HepG2 (cell line): ENCODE measurements at regions not wholly inside any gene's neighbourhood (a gene's known extent, or its start where the extent isn't known, plus 50 kb on each side); places are given as distances from the start of the nearest gene placed in this dataset.

ENCODE experiments used
- ATAC-seq: fragments of 200-7000 bp; cut with Tn5 transposase; 3 replicates; pipeline ENCODE4 v1.9.1; 2020; ENCODE audit warnings: mild to moderate bottlenecking, moderate library complexity
- BruUV-seq: library from RNA; stranded (reverse); fragments of 400-500 nt; replicated peaks from 2 replicates; lab custom pipeline; 2021; lab: Mats Ljungman, UMichigan
- CTCF ChIA-PET: fragments of 300-600 bp; formaldehyde crosslinking; extraction: SDS; loops from one replicate; lab custom pipeline; 2021; ENCODE audit warnings: low total read pairs, inconsistent platforms, low intra/inter-chr PET ratio; lab: Yijun Ruan, JAX
- POLR2A ChIA-PET: fragments of 350-600 bp; sonication (Branson Sonifier 250); formaldehyde crosslinking; loops from one replicate; lab custom pipeline; 2020; ENCODE audit warnings: antibody characterized with exemption, inconsistent platforms; lab: Yijun Ruan, JAX
- DNase-seq: peaks from one replicate; pipeline ENCODE4 v3.0.0-alpha.2; 2015; ENCODE audit warnings: low spot score
- FAIRE-seq: peaks from 3 replicates; lab custom pipeline; 2011; peaks lifted over from hg19 to GRCh38; lab: Jason Lieb, UNC
- H2AFZ ChIP-seq: one replicate; pipeline ENCODE4 v1.6.1; 2011; ENCODE audit warnings: low read length, inconsistent platforms
- H3K27ac ChIP-seq: fragments of 300-600 bp; 3 replicates; pipeline ENCODE4 v1.8.0; 2011; ENCODE audit warnings: mixed run types, mild to moderate bottlenecking, mixed read lengths, low read length, inconsistent platforms; ENCODE audit not compliant: insufficient read depth; ENCODE audit errors: extremely low read length
- H3K27me3 ChIP-seq, 2 experiments: fragments of 200-600 bp in 1 of 2; 2 replicates in 1 of 2; 3 replicates in 1 of 2; pipeline versions ENCODE4 v1.6.0 to v1.8.0; 2011; ENCODE audit warnings: low read length in 2 of 2, mild to moderate bottlenecking in 2 of 2, moderate library complexity in 2 of 2, inconsistent platforms in 1 of 2; ENCODE audit not compliant: insufficient read depth in 2 of 2, control insufficient read depth in 1 of 2
- H3K36me3 ChIP-seq, 2 experiments: fragments of 200-600 bp in 1 of 2; replicated peaks in 1 of 2; 2 replicates in 1 of 2; 3 replicates in 1 of 2; pipeline versions ENCODE4 v1.5.1 to v1.8.0; 2011; ENCODE audit warnings: low read length in 2 of 2, inconsistent platforms in 1 of 2; ENCODE audit not compliant: insufficient read depth in 2 of 2, control insufficient read depth in 1 of 2
- H3K4me1 ChIP-seq: 2 replicates; pipeline ENCODE4 v1.5.1; 2012; ENCODE audit warnings: low read length, inconsistent platforms; ENCODE audit not compliant: insufficient read depth
- H3K4me2 ChIP-seq: 2 replicates; pipeline ENCODE4 v1.6.0; 2011; ENCODE audit warnings: low read depth, low read length, inconsistent platforms
- H3K4me3 ChIP-seq, 3 experiments: fragments of 200-600 bp in 1 of 3; sonication (generic), shearing (Covaris generic) in 1 of 3; replicated peaks in 1 of 3; 2 replicates each; pipeline ENCODE4 v1.5.1; 2011 to 2016; ENCODE audit warnings: low read length in 3 of 3, inconsistent platforms in 2 of 3, low read depth in 2 of 3, mild to moderate bottlenecking in 2 of 3, control low read depth in 1 of 3, mixed read lengths in 1 of 3; ENCODE audit not compliant: insufficient read depth in 1 of 3
- H3K79me2 ChIP-seq: one replicate; pipeline ENCODE4 v1.6.1; 2011; ENCODE audit warnings: low read length, inconsistent platforms; ENCODE audit not compliant: insufficient read depth
- H3K9ac ChIP-seq: 2 replicates; pipeline ENCODE4 v1.6.0; 2011; ENCODE audit warnings: mild to moderate bottlenecking, low read depth, low read length, inconsistent platforms; ENCODE audit not compliant: insufficient read depth
- H3K9me3 ChIP-seq: 2 replicates; pipeline ENCODE4 v1.5.1; 2012; ENCODE audit warnings: mild to moderate bottlenecking, low read length
- H4K20me1 ChIP-seq: 2 replicates; pipeline ENCODE4 v1.6.0; 2011; ENCODE audit warnings: inconsistent platforms, mild to moderate bottlenecking, low read length, moderate library complexity; ENCODE audit not compliant: insufficient read depth
- GPN1 ChIP-seq: sonication (generic); formaldehyde crosslinking; IDR thresholded peaks from 2 replicates; pipeline ENCODE4 v1.5.1; 2020; ENCODE audit warnings: missing genetic modification reagents, borderline replicate concordance
- GZF1 ChIP-seq: sonication (generic); formaldehyde crosslinking; IDR thresholded peaks from 2 replicates; pipeline ENCODE4 v1.5.1; 2020; ENCODE audit warnings: mild to moderate bottlenecking, missing genetic modification reagents
- HBP1 ChIP-seq: IDR thresholded peaks from 2 replicates; pipeline ENCODE4 v1.6.1; 2016; ENCODE audit warnings: low read depth, control low read depth
- HOXD1 ChIP-seq: sonication (generic); formaldehyde crosslinking; IDR thresholded peaks from 2 replicates; pipeline ENCODE4 v1.5.0; 2020; ENCODE audit warnings: missing genetic modification reagents
- MLLT10 ChIP-seq: sonication (generic); formaldehyde crosslinking; IDR thresholded peaks from 2 replicates; pipeline ENCODE4 v1.4.0; 2020; ENCODE audit warnings: missing genetic modification reagents
- PAXIP1 ChIP-seq: sonication (generic); formaldehyde crosslinking; conservative IDR thresholded peaks from 2 replicates; pipeline ENCODE4 v1.4.0; 2020; ENCODE audit warnings: mild to moderate bottlenecking, missing genetic modification reagents, moderate library complexity
- PCBP1 ChIP-seq: fragments of 200-400 bp; formaldehyde crosslinking; IDR thresholded peaks from 2 replicates; pipeline ENCODE4 v1.6.1; 2017; ENCODE audit warnings: mild to moderate bottlenecking, low read depth, low read length, borderline replicate concordance
- SETDB1 ChIP-seq: sonication (generic); formaldehyde crosslinking; IDR thresholded peaks from 2 replicates; pipeline ENCODE4 v1.5.1; 2020; ENCODE audit warnings: missing genetic modification reagents, mild to moderate bottlenecking, borderline replicate concordance
- SIN3A ChIP-seq: IDR thresholded peaks from 2 replicates; pipeline ENCODE4 v1.6.1; 2011; ENCODE audit warnings: low read depth, mild to moderate bottlenecking, control low read depth, low read length, borderline replicate concordance
- ZBTB34 ChIP-seq: sonication (generic); formaldehyde crosslinking; IDR thresholded peaks from 2 replicates; pipeline ENCODE4 v1.8.0; 2022; ENCODE audit warnings: mild to moderate bottlenecking, missing genetic modification reagents
- ZFP1 ChIP-seq: IDR thresholded peaks from 2 replicates; pipeline ENCODE4 v1.6.1; 2016
- ZKSCAN5 ChIP-seq: sonication (generic); formaldehyde crosslinking; IDR thresholded peaks from 2 replicates; pipeline ENCODE4 v1.5.1; 2020; ENCODE audit warnings: mild to moderate bottlenecking, missing genetic modification reagents
- ZNF30 ChIP-seq: sonication (generic); formaldehyde crosslinking; IDR thresholded peaks from 2 replicates; pipeline ENCODE4 v1.5.0; 2020; ENCODE audit warnings: mild to moderate bottlenecking, missing genetic modification reagents
- ZNF33A ChIP-seq: sonication (generic); formaldehyde crosslinking; IDR thresholded peaks from 2 replicates; pipeline ENCODE4 v1.5.1; 2020; ENCODE audit warnings: missing genetic modification reagents, mild to moderate bottlenecking, moderate library complexity, borderline replicate concordance
- ZNF468 ChIP-seq: sonication (generic); formaldehyde crosslinking; IDR thresholded peaks from 2 replicates; pipeline ENCODE4 v1.8.0; 2022; ENCODE audit warnings: mild to moderate bottlenecking, moderate library complexity, missing genetic modification reagents
- ZNF619 ChIP-seq: sonication (generic); formaldehyde crosslinking; IDR thresholded peaks from 2 replicates; pipeline ENCODE4 v1.4.0; 2020; ENCODE audit warnings: mild to moderate bottlenecking, missing genetic modification reagents
- WGBS: methylation state at CpG from one replicate; pipeline ENCODE4 v1.1.6; 2017; ENCODE audit warnings: low lambda C conversion rate; 5-methylcytosine and 5-hydroxymethylcytosine counted together
- in situ Hi-C: cut with HindIII; loops from 2 replicates; pipeline ENCODE4 v1.10.0; 2017; ENCODE audit warnings: low pct_unique_long_range_greater_than_20kb; ENCODE audit not compliant: extremely low pct_ligation_motif_present
- intact Hi-C: fragments of 100-400 bp; cut with micrococcal nuclease; formaldehyde crosslinking; loops from one replicate; pipeline ENCODE4 v1.10.0; 2022; ENCODE audit not compliant: unreplicated experiment

- H3K27me3 ChIP-seq: peaks cover 0 to 9% of the 10 kb centered on the region in 2 experiments; a peak in 3 of 5 replicates
- no peak overlapping the region for H3K4me2 ChIP-seq
- WGBS: 21% methylated on average over 2 of the region's 2 CpGs
- ATAC-seq (no peak), DNase-seq (no peak), FAIRE-seq (no peak)
- in situ Hi-C loops: no loop called here
- TF ChIP-seq ZNF30 (CRISPR knock-in tag) (no peak), GPN1 (no peak), ZNF33A (no peak), SIN3A (no peak), ZNF619 (CRISPR knock-in tag) (no peak), PAXIP1 (CRISPR knock-in tag) (no peak), SETDB1 (CRISPR knock-in tag) (no peak), ZNF468 (CRISPR knock-in tag) (no peak), HOXD1 (no peak), PCBP1 (no peak), MLLT10 (CRISPR knock-in tag) (no peak), ZFP1 (CRISPR knock-in tag) (no peak), HBP1 (CRISPR knock-in tag) (no peak), GZF1 (no peak), ZBTB34 (CRISPR knock-in tag) (no peak), ZKSCAN5 (CRISPR knock-in tag) (no peak)
- intact Hi-C loops: no loop called here
- H3K9ac ChIP-seq: no peak overlapping the region
- ChIA-PET POLR2A (no interaction called here), CTCF (no interaction called here)
- no peaks in the 10 kb centered on the region for H3K4me1 ChIP-seq
- no peak overlapping the region for H3K4me3 ChIP-seq
- H4K20me1 ChIP-seq: no peaks in the 10 kb centered on the region
- H2AFZ ChIP-seq: no peak overlapping the region
- no TSS peak for BruUV-seq
- no peaks in the 10 kb centered on the region for H3K36me3 ChIP-seq
- no peak overlapping the region for H3K27ac ChIP-seq
- H3K79me2 ChIP-seq: no peaks in the 10 kb centered on the region
- no peaks in the 10 kb centered on the region for H3K9me3 ChIP-seq
These were observed 94.3 kb upstream of the KLF7 start for GRCh38 chr2:207260021-207260420.
